ENCODE measurements at regions not wholly inside any gene's neighbourhood (a gene's known extent, or its start where the extent isn't known, plus 50 kb on each side); places are given as distances from the start of the nearest gene placed in this dataset.

GRCh38 chr4:124872659-124873058, 160.1 kb upstream of the ANKRD50 start:
- no peak overlapping the region for H3K9ac ChIP-seq (replicated peaks; ENCODE audit: extremely low read depth, insufficient read depth, low read length)
- H4K20me1 ChIP-seq (replicated peaks; ENCODE audit: control insufficient read depth, extremely low read depth, insufficient read depth, low read length) = no peaks in the 10 kb centered on the region
- TF ChIP-seq, protein P1, sequence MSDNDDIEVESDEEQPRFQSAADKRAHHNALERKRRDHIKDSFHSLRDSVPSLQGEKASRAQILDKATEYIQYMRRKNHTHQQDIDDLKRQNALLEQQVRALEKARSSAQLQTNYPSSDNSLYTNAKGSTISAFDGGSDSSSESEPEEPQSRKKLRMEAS (IDR thresholded peaks at IDR 0.05; ENCODE audit: insufficient read depth, insufficient read length) = no peak
- TF ChIP-seq MYC (IDR thresholded peaks at IDR 0.05; ENCODE audit: low read depth, low read length) (no peak), POLR2A (IDR thresholded peaks at IDR 0.05; ENCODE audit: low read depth, low read length) (no peak), EZH2 (IDR thresholded peaks at IDR 0.05; ENCODE audit: borderline replicate concordance, low read depth, low read length, severe bottlenecking) (no peak), JUN (IDR thresholded peaks at IDR 0.05; ENCODE audit: borderline replicate concordance, insufficient read depth, insufficient read length, low read depth) (no peak), FOS (IDR thresholded peaks at IDR 0.05; ENCODE audit: borderline replicate concordance, insufficient read depth, low read length) (no peak), GATA2 (IDR thresholded peaks at IDR 0.05; ENCODE audit: insufficient read depth, insufficient read length, low read depth, low read length) (no peak), POLR2AphosphoS5 (IDR thresholded peaks at IDR 0.05; ENCODE audit: insufficient read depth, low read depth, low read length) (no peak)
- TF ChIP-seq, protein P2, sequence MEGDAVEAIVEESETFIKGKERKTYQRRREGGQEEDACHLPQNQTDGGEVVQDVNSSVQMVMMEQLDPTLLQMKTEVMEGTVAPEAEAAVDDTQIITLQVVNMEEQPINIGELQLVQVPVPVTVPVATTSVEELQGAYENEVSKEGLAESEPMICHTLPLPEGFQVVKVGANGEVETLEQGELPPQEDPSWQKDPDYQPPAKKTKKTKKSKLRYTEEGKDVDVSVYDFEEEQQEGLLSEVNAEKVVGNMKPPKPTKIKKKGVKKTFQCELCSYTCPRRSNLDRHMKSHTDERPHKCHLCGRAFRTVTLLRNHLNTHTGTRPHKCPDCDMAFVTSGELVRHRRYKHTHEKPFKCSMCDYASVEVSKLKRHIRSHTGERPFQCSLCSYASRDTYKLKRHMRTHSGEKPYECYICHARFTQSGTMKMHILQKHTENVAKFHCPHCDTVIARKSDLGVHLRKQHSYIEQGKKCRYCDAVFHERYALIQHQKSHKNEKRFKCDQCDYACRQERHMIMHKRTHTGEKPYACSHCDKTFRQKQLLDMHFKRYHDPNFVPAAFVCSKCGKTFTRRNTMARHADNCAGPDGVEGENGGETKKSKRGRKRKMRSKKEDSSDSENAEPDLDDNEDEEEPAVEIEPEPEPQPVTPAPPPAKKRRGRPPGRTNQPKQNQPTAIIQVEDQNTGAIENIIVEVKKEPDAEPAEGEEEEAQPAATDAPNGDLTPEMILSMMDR (IDR thresholded peaks at IDR 0.05; ENCODE audit: extremely low read depth in 1 of 2, insufficient read depth in 1 of 2, low read depth in 1 of 2, low read length in 2 of 2) = no peak
- no peak overlapping the region for H3K27ac ChIP-seq (ENCODE audit: insufficient read depth, low read depth, low read length)
- H3K27me3 ChIP-seq (ENCODE audit: control insufficient read depth in 2 of 2, insufficient read depth in 2 of 2, low read length in 2 of 2) = no peaks in the 10 kb centered on the region
- intact Hi-C loops (cut with micrococcal nuclease) (no loop called here), dilution Hi-C loops (cut with MboI; ENCODE audit: extremely low pct_ligation_motif_present, low sequenced_read_pairs) (no loop called here)
- DNase-seq (ENCODE audit: low read depth, low spot score) (no peak), FAIRE-seq (no peak)
- ChIA-PET CTCF (interaction anchor here (1.1 kb wide), 1 partner anchor 10 kb away, joined by 3 read pairs; no protein-coding TSS in a partner anchor), POLR2A (no interaction called here)
- H3K9me3 ChIP-seq (replicated peaks; ENCODE audit: control insufficient read depth, insufficient read depth, low read length) = no peaks in the 10 kb centered on the region
- H3K79me2 ChIP-seq (ENCODE audit: control insufficient read depth, insufficient read depth, low read length) = no peaks in the 10 kb centered on the region
- no peaks in the 10 kb centered on the region for H3K4me1 ChIP-seq (ENCODE audit: control insufficient read depth, extremely low read depth, insufficient read depth, low read length)
- no peaks in the 10 kb centered on the region for H3K36me3 ChIP-seq (ENCODE audit: control insufficient read depth in 2 of 2, extremely low read depth in 1 of 2, insufficient read depth in 2 of 2, low read length in 2 of 2)
- no TSS peak for BruUV-seq (replicated peaks)
- no peaks in the 10 kb centered on the region for H3K9me1 ChIP-seq (replicated peaks; ENCODE audit: control insufficient read depth, extremely low read depth, insufficient read depth, low read length)
- no peak overlapping the region for H3K4me2 ChIP-seq (ENCODE audit: insufficient read depth, low read length)
- H3K4me3 ChIP-seq (replicated peaks in 1 of 3; ENCODE audit: insufficient read depth in 1 of 3, low read depth in 1 of 3, low read length in 3 of 3) = no peak overlapping the region
- no peak overlapping the region for H2AFZ ChIP-seq (ENCODE audit: low read depth, low read length)
